K562 (cell line): ENCODE measurements at regions not wholly inside any gene's neighbourhood (a gene's known extent, or its start where the extent isn't known, plus 50 kb on each side); places are given as distances from the start of the nearest gene placed in this dataset.

Experiments
- E2F3 ChIP-seq: fragments of 250-450 bp; sonication (Bioruptor Pico); IDR thresholded peaks from 2 replicates; pipeline ENCODE4 v1.4.0; 2020; ENCODE audit warnings: mild to moderate bottlenecking
- EP300 ChIP-seq: IDR thresholded peaks from 2 replicates; pipeline ENCODE4 v1.6.1; 2012; ENCODE audit warnings: low read length, improper control_type of control experiment
- HIVEP1 ChIP-seq: fragments of 250-450 bp; sonication (Bioruptor Pico); IDR thresholded peaks from 2 replicates; pipeline ENCODE4 v1.4.0; 2020; ENCODE audit warnings: mild to moderate bottlenecking
- MAFK ChIP-seq: IDR thresholded peaks from 2 replicates; pipeline ENCODE4 v1.6.1; 2011; ENCODE audit warnings: low read length, improper control_type of control experiment
- NR3C1 ChIP-seq: sonication (generic); formaldehyde crosslinking; IDR thresholded peaks from 2 replicates; pipeline ENCODE4 v1.8.1; 2022; ENCODE audit warnings: missing genetic modification reagents
- PHF8 ChIP-seq: fragments of 200-600 bp; sonication (generic); IDR thresholded peaks from 2 replicates; pipeline ENCODE4 v1.6.1; 2012; ENCODE audit warnings: mixed run types, mild to moderate bottlenecking, inconsistent platforms, low read length, moderate library complexity, borderline replicate concordance
- POLR2AphosphoS5 ChIP-seq: IDR thresholded peaks from 2 replicates; pipeline ENCODE4 v1.6.1; 2011; ENCODE audit warnings: mild to moderate bottlenecking, low read depth, low read length, moderate library complexity; ENCODE audit not compliant: control insufficient read depth, insufficient read depth
- SRSF3 ChIP-seq: fragments of 200-400 bp; formaldehyde crosslinking; IDR thresholded peaks from 2 replicates; pipeline ENCODE4 v1.6.1; 2016; ENCODE audit warnings: mild to moderate bottlenecking, low read length, moderate library complexity; ENCODE audit not compliant: insufficient read depth
- TEAD2 ChIP-seq: fragments of 450-650 bp; IDR thresholded peaks from 2 replicates; pipeline ENCODE4 v1.6.1; 2016; ENCODE audit warnings: missing genetic modification characterization, control low read depth, missing compliant biosample characterization
- TF ChIP-seq, protein P1 (sequence below), 3 experiments: IDR thresholded peaks in 2 of 3; conservative IDR thresholded peaks in 1 of 3; 2 replicates each; pipeline ENCODE4 v1.5.1; 2011 to 2012; ENCODE audit warnings: low read length in 3 of 3, mild to moderate bottlenecking in 3 of 3, control low read depth in 2 of 3, improper control_type of control experiment in 1 of 3, inconsistent platforms in 1 of 3, low read depth in 1 of 3, mixed read lengths in 1 of 3, moderate library complexity in 1 of 3; ENCODE audit not compliant: insufficient read depth in 2 of 3
- TF ChIP-seq, protein P2 (sequence below): sonication (generic); formaldehyde crosslinking; IDR thresholded peaks from 2 replicates; pipeline ENCODE4 v1.8.1; 2022; ENCODE audit warnings: missing genetic modification reagents

DNA sequence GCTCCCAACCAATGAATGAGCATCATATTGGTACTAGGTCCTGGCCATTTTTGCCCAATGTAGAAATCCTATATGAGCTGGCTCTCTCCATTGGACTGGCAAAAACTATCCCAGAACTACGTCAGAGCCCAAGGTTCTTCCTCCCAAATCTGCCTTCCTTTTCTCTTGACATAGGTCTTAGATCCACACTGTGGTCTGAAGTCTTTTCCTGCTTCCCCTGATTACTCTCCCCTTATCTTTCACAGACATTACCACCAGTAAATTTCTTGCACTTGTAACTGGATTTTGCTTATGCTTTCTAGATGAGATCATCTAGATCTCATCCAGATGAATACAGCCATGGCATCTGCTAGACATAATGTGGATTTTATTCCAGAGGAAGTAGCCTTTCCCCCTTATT is 141.2 kb upstream of the GADL1 start:
- TF ChIP-seq EP300 (no peak), PHF8 (no peak), E2F3 (CRISPR knock-in tag) (no peak), SRSF3 (no peak), NR3C1 (CRISPR knock-in tag) (no peak), MAFK (no peak), TEAD2 (tag) (no peak), HIVEP1 (CRISPR knock-in tag) (no peak), POLR2AphosphoS5 (no peak)
- TF ChIP-seq, protein P1, sequence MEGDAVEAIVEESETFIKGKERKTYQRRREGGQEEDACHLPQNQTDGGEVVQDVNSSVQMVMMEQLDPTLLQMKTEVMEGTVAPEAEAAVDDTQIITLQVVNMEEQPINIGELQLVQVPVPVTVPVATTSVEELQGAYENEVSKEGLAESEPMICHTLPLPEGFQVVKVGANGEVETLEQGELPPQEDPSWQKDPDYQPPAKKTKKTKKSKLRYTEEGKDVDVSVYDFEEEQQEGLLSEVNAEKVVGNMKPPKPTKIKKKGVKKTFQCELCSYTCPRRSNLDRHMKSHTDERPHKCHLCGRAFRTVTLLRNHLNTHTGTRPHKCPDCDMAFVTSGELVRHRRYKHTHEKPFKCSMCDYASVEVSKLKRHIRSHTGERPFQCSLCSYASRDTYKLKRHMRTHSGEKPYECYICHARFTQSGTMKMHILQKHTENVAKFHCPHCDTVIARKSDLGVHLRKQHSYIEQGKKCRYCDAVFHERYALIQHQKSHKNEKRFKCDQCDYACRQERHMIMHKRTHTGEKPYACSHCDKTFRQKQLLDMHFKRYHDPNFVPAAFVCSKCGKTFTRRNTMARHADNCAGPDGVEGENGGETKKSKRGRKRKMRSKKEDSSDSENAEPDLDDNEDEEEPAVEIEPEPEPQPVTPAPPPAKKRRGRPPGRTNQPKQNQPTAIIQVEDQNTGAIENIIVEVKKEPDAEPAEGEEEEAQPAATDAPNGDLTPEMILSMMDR (IDR thresholded peaks at IDR 0.05 in 2 of 3, conservative IDR thresholded peaks at IDR 0.05 in 1 of 3; ENCODE audit: insufficient read depth in 2 of 3, low read depth in 1 of 3, low read length in 3 of 3) = no peak
- TF ChIP-seq, protein P2, sequence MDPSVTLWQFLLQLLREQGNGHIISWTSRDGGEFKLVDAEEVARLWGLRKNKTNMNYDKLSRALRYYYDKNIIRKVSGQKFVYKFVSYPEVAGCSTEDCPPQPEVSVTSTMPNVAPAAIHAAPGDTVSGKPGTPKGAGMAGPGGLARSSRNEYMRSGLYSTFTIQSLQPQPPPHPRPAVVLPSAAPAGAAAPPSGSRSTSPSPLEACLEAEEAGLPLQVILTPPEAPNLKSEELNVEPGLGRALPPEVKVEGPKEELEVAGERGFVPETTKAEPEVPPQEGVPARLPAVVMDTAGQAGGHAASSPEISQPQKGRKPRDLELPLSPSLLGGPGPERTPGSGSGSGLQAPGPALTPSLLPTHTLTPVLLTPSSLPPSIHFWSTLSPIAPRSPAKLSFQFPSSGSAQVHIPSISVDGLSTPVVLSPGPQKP (CRISPR knock-in tag) = no peak
